ENCODE measurements at regions not wholly inside any gene's neighbourhood (a gene's known extent, or its start where the extent isn't known, plus 50 kb on each side); places are given as distances from the start of the nearest gene placed in this dataset.

DNA sequence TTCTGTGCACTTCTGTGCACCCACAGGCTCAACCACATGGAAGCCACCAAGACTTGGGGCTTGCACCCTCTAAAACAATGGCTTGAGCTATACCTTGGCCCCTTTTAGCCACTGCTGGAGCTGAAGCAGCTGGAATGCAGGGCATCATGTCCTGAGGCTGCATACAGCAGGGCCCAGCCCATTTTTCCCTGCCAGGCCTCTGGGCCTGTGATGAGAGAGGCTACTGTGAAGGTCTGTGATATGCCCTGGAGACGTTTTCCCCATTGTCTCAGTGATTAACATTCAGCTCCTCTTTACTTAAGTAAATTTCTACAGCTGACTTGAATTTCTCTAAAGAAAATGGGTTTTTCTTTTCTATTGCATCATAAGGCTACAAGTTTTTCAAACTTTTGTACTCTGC, 134.0 kb upstream of the EGFLAM start:
- H3K27me3 Mint-ChIP-seq (ENCODE audit: low read depth) = peaks cover 26% of the 10 kb centered on the region
- TF ChIP-seq CTCF (IDR thresholded peaks at IDR 0.05) = no peak
- no peaks in the 10 kb centered on the region for H3K4me1 Mint-ChIP-seq (ENCODE audit: low read depth)
- H3K36me3 Mint-ChIP-seq (ENCODE audit: low read depth) = no peaks in the 10 kb centered on the region
- H3K9me3 Mint-ChIP-seq (ENCODE audit: low read depth) = peaks cover 3% of the 10 kb centered on the region
- H3K27ac Mint-ChIP-seq (ENCODE audit: unreplicated experiment) = no peak overlapping the region
- no peak for DNase-seq (ENCODE audit: low spot score)
- no peak overlapping the region for H3K4me3 Mint-ChIP-seq (ENCODE audit: unreplicated experiment)

DNA sequence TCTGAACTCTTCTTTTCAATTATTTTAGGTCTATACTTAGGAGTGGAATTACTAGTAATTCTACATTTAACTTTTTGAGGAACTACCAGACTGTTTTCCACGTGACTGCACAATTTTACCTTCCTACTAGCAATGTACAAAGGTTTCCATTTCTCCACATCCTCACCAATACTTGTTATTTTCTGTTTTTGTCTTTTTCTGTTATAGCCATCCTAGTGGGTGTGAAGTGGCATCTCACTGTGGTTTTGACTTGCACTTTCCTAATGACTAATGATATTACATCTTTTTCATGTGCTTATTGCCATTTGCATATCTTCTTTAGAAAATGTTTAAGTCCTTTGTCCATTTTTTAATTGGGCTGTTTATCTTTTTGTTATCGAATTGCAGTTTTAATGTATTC, 136.9 kb upstream of the EGFLAM start:
- Mint-ChIP-seq H3K4me3 (ENCODE audit: unreplicated experiment) (no peak overlapping the region), H3K9me3 (ENCODE audit: low read depth) (no peaks in the 10 kb centered on the region), H3K27me3 (ENCODE audit: low read depth) (peaks cover 11% of the 10 kb centered on the region), H3K4me1 (ENCODE audit: low read depth) (no peaks in the 10 kb centered on the region), H3K27ac (ENCODE audit: unreplicated experiment) (no peak overlapping the region), H3K36me3 (ENCODE audit: low read depth) (no peaks in the 10 kb centered on the region)
- no peak for TF ChIP-seq CTCF (IDR thresholded peaks at IDR 0.05)
- DNase-seq (ENCODE audit: low spot score) = no peak

- Mint-ChIP-seq H3K4me1 (ENCODE audit: low read depth) (no peaks in the 10 kb centered on the region), H3K27me3 (ENCODE audit: low read depth) (peaks cover 12% of the 10 kb centered on the region), H3K27ac (ENCODE audit: unreplicated experiment) (no peak overlapping the region), H3K36me3 (ENCODE audit: low read depth) (no peaks in the 10 kb centered on the region), H3K4me3 (ENCODE audit: unreplicated experiment) (no peak overlapping the region), H3K9me3 (ENCODE audit: low read depth) (no peaks in the 10 kb centered on the region)
- TF ChIP-seq CTCF (IDR thresholded peaks at IDR 0.05) = no peak
- DNase-seq (ENCODE audit: low spot score) = no peak
These were observed 138.5 kb upstream of the EGFLAM start for GRCh38 chr5:38119836-38120235.

DNA sequence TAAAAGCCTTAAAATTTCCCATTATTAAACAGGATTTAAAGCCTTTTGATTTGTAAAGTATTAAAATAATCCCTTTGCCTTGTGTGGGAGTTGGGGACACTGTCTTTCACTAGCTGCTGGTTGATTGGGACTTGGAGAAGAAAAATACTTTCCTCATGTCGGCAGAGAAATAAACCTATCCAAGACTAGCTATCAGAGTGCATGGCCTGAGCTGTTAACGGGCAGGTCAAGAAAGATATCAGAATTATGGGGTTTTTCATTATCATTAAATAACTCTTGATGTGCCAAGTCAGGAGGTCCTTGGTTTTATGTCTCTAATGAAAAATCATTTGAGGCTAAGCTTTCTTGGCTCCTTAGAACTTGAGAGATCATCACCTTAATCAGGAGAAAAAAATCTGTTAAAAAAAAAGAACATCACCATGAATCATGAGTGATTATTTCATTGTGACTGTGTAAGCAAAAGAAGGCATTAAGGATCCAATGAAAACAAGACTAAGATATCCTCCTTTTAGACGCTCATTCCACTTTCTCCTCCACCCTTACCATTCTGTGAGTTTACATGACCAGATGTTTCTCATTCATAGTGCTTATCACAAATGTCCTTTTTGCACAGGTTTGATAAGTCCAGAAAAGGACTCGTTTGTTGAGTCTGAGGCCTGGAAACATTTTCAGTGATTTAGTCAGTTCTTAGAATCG, 140.4 kb upstream of the EGFLAM start:
- TF ChIP-seq CTCF (IDR thresholded peaks at IDR 0.05) = no peak
- DNase-seq (ENCODE audit: low spot score) = no peak
- H3K36me3 Mint-ChIP-seq (ENCODE audit: low read depth) = peaks cover 2% of the 10 kb centered on the region
- H3K27ac Mint-ChIP-seq (ENCODE audit: unreplicated experiment) = no peak overlapping the region
- no peak overlapping the region for H3K4me3 Mint-ChIP-seq (ENCODE audit: unreplicated experiment)
- H3K4me1 Mint-ChIP-seq (ENCODE audit: low read depth) = no peaks in the 10 kb centered on the region
- no peaks in the 10 kb centered on the region for H3K9me3 Mint-ChIP-seq (ENCODE audit: low read depth)
- H3K27me3 Mint-ChIP-seq (ENCODE audit: low read depth) = peaks cover 12% of the 10 kb centered on the region

DNA sequence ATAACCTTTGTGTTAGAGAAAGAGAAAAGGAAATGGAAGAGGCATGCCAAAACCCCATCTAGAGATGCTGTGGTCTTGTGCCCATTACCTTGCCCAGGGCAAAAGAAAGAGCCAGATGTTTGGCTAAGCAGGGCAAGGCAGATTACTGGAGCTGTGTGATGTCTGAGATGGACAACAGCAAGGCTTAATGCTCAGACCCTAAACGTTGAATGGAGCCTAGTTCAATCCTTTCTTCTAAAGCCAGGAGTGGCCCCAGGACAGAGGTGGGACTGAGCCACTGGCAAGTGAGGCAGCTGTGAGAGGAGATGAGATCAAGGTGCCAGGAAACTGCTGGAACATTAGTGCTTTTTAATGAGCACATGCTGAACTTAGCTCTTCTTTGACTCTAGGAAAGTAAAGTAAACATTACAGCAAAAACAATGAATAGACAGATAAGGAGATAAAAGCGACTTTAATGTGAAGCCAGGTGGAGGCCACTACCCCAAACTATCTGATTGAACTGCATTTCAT, 143.0 kb upstream of the EGFLAM start:
- no peaks in the 10 kb centered on the region for H3K4me1 Mint-ChIP-seq (ENCODE audit: low read depth)
- DNase-seq (ENCODE audit: low spot score) = no peak
- H3K27me3 Mint-ChIP-seq (ENCODE audit: low read depth) = peaks cover 12% of the 10 kb centered on the region
- H3K27ac Mint-ChIP-seq (ENCODE audit: unreplicated experiment) = no peak overlapping the region
- TF ChIP-seq CTCF (IDR thresholded peaks at IDR 0.05) = no peak
- H3K4me3 Mint-ChIP-seq (ENCODE audit: unreplicated experiment) = no peak overlapping the region
- peaks cover 2% of the 10 kb centered on the region for H3K36me3 Mint-ChIP-seq (ENCODE audit: low read depth)
- no peaks in the 10 kb centered on the region for H3K9me3 Mint-ChIP-seq (ENCODE audit: low read depth)
